ENCODE measurements at regions not wholly inside any gene's neighbourhood (a gene's known extent, or its start where the extent isn't known, plus 50 kb on each side); places are given as distances from the start of the nearest gene placed in this dataset.

DNA sequence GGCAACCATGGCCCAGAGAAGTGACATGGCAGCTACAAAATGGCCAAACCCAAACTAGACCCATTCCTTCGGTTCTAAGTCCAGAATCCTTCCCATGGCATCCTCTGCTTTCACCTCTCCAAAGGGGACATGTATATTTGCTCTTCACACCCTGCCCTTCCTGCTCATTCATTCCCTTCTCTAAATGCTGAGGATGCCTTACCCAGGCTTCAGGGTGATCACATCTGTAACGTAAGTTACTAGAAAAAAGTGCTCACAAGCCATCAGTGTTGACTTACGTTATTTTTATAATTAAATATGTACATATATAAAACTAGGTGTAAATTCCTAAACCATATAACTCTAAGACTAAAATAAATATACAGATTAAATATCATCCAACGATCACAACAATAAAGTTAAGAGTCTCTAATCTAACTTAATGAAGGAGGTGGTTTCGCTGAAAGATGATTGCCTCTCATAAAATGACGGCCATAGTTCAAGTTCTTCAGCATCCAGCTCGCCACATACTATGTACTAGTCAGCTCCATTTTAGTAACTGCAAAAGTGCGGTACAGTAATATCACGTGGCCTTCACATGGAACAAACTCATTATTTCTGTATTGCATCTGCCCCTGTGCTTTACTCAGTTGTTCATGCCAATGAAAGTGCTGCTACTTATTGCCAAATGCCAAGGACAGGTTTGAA is 74.6 kb downstream of the TENT5C start (continued):
- TF ChIP-seq KDM4A (IDR thresholded peaks at IDR 0.05; ENCODE audit: low read depth, low read length, severe bottlenecking), result no peak
- no peak for TF ChIP-seq RAD21 (IDR thresholded peaks at IDR 0.05 in 1 of 2, conservative IDR thresholded peaks at IDR 0.05 in 1 of 2; ENCODE audit: low read depth in 2 of 2, low read length in 2 of 2)
- TF ChIP-seq TAF1 (IDR thresholded peaks at IDR 0.05; ENCODE audit: low read depth, low read length), result no peak
- TF ChIP-seq, protein P1, sequence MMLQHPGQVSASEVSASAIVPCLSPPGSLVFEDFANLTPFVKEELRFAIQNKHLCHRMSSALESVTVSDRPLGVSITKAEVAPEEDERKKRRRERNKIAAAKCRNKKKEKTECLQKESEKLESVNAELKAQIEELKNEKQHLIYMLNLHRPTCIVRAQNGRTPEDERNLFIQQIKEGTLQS (IDR thresholded peaks at IDR 0.05; ENCODE audit: insufficient read depth, low read depth, low read length), result no peak
- TF ChIP-seq, protein P2, sequence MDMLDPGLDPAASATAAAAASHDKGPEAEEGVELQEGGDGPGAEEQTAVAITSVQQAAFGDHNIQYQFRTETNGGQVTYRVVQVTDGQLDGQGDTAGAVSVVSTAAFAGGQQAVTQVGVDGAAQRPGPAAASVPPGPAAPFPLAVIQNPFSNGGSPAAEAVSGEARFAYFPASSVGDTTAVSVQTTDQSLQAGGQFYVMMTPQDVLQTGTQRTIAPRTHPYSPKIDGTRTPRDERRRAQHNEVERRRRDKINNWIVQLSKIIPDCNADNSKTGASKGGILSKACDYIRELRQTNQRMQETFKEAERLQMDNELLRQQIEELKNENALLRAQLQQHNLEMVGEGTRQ (IDR thresholded peaks at IDR 0.05; ENCODE audit: low read length), result no peak
- no peak for TF ChIP-seq BRCA1 (IDR thresholded peaks at IDR 0.05; ENCODE audit: low read depth, low read length)
- no peak for TF ChIP-seq JUN (IDR thresholded peaks at IDR 0.05; ENCODE audit: low read depth, low read length)

All from H1 (cell line).